SK-N-SH treated with all-trans-retinoic acid at 6 μM for 48 hours (cell line): ENCODE measurements at regions not wholly inside any gene's neighbourhood (a gene's known extent, or its start where the extent isn't known, plus 50 kb on each side); places are given as distances from the start of the nearest gene placed in this dataset.

Experiments
- BACH2 ChIP-seq: fragments of 250-450 bp; sonication (Bioruptor Pico); IDR thresholded peaks from 2 replicates; pipeline ENCODE4 v1.9.0; 2021; ENCODE audit warnings: mild to moderate bottlenecking, borderline replicate concordance
- CSDC2 ChIP-seq: fragments of 250-450 bp; sonication (Bioruptor Pico); IDR thresholded peaks from 2 replicates; pipeline ENCODE4 v1.5.0; 2020; ENCODE audit warnings: mild to moderate bottlenecking, moderate library complexity
- PPARA ChIP-seq: fragments of 250-450 bp; sonication (Bioruptor Pico); IDR thresholded peaks from 2 replicates; pipeline ENCODE4 v1.5.0; 2020; ENCODE audit warnings: mild to moderate bottlenecking, borderline replicate concordance
- RARB ChIP-seq: fragments of 250-450 bp; sonication (Bioruptor Pico); IDR thresholded peaks from 2 replicates; pipeline ENCODE4 v1.8.0; 2021; ENCODE audit warnings: mild to moderate bottlenecking, moderate library complexity
- ZFP3 ChIP-seq: fragments of 250-450 bp; sonication (Bioruptor Pico); IDR thresholded peaks from 2 replicates; pipeline ENCODE4 v1.5.0; 2020; ENCODE audit warnings: mild to moderate bottlenecking, moderate library complexity
- ZFP30 ChIP-seq: fragments of 450-650 bp; formaldehyde crosslinking; IDR thresholded peaks from 2 replicates; pipeline ENCODE4 v1.5.0; 2022; ENCODE audit warnings: mild to moderate bottlenecking, moderate library complexity
- ZNF565 ChIP-seq: fragments of 450-650 bp; formaldehyde crosslinking; conservative IDR thresholded peaks from 2 replicates; pipeline ENCODE4 v1.5.0; 2020; ENCODE audit warnings: low read depth, mild to moderate bottlenecking, moderate library complexity
- ZNF70 ChIP-seq: fragments of 450-650 bp; formaldehyde crosslinking; IDR thresholded peaks from 2 replicates; pipeline ENCODE4 v1.5.0; 2020; ENCODE audit warnings: mild to moderate bottlenecking, moderate library complexity
- TF ChIP-seq, protein P1 (sequence below): fragments of 250-450 bp; sonication (Bioruptor Pico); IDR thresholded peaks from 2 replicates; pipeline ENCODE4 v1.5.1; 2020; ENCODE audit warnings: low read depth, mild to moderate bottlenecking, moderate library complexity
- TF ChIP-seq, protein P2 (sequence below): fragments of 250-450 bp; sonication (Bioruptor Pico); IDR thresholded peaks from 2 replicates; pipeline ENCODE4 v1.5.1; 2021; ENCODE audit warnings: mild to moderate bottlenecking, moderate library complexity
- TF ChIP-seq, protein P3 (sequence below): fragments of 250-450 bp; sonication (Bioruptor Pico); IDR thresholded peaks from 2 replicates; pipeline ENCODE4 v1.5.0; 2020; ENCODE audit warnings: mild to moderate bottlenecking, moderate library complexity

DNA sequence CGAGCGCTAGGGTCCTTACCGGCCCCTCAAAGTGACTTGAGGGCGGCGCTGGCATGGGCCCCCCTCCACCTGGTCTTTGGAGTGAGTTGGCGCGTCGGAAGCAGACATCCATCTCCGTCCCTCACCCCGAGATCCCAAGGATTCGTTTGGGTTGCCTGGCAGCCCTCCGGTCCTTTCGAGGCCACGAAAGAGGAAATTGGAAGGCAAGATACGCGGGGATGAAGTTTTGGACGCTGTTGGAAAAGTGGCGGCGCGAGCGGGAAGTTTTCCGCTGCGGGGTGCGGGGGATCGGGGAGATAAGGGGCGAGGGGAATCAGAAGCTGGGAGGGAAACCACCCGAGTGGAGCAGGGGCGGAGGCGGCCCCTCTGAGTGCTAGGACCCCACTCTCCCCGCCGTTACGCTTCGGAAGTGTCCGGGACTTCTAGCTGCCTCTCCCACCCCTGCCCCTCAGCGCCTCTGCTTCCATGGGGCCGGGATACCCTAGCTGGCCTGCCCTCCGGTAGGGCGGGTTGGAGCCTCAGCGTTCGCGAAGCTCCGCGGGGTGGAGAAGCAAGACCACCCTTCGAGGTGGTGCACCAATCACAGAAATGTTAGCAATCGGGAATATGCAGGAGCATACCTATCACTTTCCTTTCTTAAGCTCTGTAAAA, 57.8 kb downstream of the FRMPD3 start:
- TF ChIP-seq ZNF565 (no peak), ZFP3 (no peak), CSDC2 (CRISPR knock-in tag) (no peak), BACH2 (no peak), PPARA (CRISPR knock-in tag) (no peak), RARB (CRISPR knock-in tag) (no peak), ZFP30 (CRISPR knock-in tag) (no peak), ZNF70 (CRISPR knock-in tag) (no peak)
- TF ChIP-seq, protein P1, sequence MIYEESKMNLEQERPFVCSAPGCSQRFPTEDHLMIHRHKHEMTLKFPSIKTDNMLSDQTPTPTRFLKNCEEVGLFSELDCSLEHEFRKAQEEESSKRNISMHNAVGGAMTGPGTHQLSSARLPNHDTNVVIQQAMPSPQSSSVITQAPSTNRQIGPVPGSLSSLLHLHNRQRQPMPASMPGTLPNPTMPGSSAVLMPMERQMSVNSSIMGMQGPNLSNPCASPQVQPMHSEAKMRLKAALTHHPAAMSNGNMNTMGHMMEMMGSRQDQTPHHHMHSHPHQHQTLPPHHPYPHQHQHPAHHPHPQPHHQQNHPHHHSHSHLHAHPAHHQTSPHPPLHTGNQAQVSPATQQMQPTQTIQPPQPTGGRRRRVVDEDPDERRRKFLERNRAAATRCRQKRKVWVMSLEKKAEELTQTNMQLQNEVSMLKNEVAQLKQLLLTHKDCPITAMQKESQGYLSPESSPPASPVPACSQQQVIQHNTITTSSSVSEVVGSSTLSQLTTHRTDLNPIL (CRISPR knock-in tag), result no peak
- TF ChIP-seq, protein P2, sequence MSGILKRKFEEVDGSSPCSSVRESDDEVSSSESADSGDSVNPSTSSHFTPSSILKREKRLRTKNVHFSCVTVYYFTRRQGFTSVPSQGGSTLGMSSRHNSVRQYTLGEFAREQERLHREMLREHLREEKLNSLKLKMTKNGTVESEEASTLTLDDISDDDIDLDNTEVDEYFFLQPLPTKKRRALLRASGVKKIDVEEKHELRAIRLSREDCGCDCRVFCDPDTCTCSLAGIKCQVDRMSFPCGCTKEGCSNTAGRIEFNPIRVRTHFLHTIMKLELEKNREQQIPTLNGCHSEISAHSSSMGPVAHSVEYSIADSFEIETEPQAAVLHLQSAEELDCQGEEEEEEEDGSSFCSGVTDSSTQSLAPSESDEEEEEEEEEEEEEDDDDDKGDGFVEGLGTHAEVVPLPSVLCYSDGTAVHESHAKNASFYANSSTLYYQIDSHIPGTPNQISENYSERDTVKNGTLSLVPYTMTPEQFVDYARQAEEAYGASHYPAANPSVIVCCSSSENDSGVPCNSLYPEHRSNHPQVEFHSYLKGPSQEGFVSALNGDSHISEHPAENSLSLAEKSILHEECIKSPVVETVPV, result no peak
- TF ChIP-seq, protein P3, sequence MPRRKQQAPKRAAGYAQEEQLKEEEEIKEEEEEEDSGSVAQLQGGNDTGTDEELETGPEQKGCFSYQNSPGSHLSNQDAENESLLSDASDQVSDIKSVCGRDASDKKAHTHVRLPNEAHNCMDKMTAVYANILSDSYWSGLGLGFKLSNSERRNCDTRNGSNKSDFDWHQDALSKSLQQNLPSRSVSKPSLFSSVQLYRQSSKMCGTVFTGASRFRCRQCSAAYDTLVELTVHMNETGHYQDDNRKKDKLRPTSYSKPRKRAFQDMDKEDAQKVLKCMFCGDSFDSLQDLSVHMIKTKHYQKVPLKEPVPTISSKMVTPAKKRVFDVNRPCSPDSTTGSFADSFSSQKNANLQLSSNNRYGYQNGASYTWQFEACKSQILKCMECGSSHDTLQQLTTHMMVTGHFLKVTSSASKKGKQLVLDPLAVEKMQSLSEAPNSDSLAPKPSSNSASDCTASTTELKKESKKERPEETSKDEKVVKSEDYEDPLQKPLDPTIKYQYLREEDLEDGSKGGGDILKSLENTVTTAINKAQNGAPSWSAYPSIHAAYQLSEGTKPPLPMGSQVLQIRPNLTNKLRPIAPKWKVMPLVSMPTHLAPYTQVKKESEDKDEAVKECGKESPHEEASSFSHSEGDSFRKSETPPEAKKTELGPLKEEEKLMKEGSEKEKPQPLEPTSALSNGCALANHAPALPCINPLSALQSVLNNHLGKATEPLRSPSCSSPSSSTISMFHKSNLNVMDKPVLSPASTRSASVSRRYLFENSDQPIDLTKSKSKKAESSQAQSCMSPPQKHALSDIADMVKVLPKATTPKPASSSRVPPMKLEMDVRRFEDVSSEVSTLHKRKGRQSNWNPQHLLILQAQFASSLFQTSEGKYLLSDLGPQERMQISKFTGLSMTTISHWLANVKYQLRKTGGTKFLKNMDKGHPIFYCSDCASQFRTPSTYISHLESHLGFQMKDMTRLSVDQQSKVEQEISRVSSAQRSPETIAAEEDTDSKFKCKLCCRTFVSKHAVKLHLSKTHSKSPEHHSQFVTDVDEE, result no peak
